ENCODE measurements at regions not wholly inside any gene's neighbourhood (a gene's known extent, or its start where the extent isn't known, plus 50 kb on each side); places are given as distances from the start of the nearest gene placed in this dataset.

- DNase-seq = no peak
Observed at GRCh38 chr7:131606346-131607290, 50.2 kb upstream of the PODXL start.
